ENCODE measurements at regions not wholly inside any gene's neighbourhood (a gene's known extent, or its start where the extent isn't known, plus 50 kb on each side); places are given as distances from the start of the nearest gene placed in this dataset.
A peak's percentile ranks its signal among the peaks of the same experiment; 100 is the strongest.

DNA sequence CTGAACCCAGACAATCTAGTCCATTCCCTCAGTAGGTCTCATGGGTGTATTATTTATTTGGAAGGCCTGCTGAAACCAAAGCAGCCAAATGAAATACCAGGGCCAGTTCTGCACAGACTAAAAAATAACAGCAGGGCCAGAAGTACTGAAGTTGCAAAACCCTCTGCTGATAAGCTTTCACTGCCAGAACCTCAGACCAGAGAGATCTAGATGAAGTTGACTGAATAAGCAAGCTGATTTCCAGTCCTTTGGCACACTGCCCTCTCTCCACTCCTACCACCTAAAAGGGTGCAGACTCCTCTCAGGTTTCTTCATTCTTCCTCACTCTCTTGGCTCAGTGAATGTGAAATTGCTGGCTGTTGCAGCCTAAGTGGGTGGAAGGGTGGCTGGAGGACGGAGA, 276.7 kb upstream of the KLF3 start:
- Histone ChIP-seq H3K9ac (ENCODE audit: low read depth, low read length) (no peak overlapping the region), H2AK9ac (replicated peaks; ENCODE audit: low read depth, low read length, poor library complexity) (no peak overlapping the region), H2BK5ac (ENCODE audit: low read depth, low read length, poor library complexity, severe bottlenecking) (no peak overlapping the region), H3K9me3 (ENCODE audit: control insufficient read depth, insufficient read depth, low read length) (peaks cover 2% of the 10 kb centered on the region; the same call in 1 of the 2 replicates), H3K56ac (ENCODE audit: extremely low read depth, insufficient read depth, low read length) (no peak overlapping the region), H2BK15ac (ENCODE audit: low read depth, low read length) (no peak overlapping the region), H4K8ac (ENCODE audit: low read depth in 2 of 2, low read length in 2 of 2) (no peak overlapping the region), H2BK120ac (ENCODE audit: low read depth, low read length) (no peak overlapping the region), H2BK20ac (ENCODE audit: low read depth, low read length) (no peak overlapping the region), H3K9me1 (ENCODE audit: insufficient read depth, low read length) (no peaks in the 10 kb centered on the region), H3K4me2 (ENCODE audit: low read depth, low read length) (no peak overlapping the region), H3K23ac (ENCODE audit: low read depth, low read length) (no peak overlapping the region), H4K20me1 (ENCODE audit: insufficient read depth, low read length) (no peaks in the 10 kb centered on the region), H2AFZ (replicated peaks; ENCODE audit: low read length, poor library complexity) (no peak overlapping the region), H4K5ac (ENCODE audit: low read depth, low read length) (no peak overlapping the region), H3K27ac (ENCODE audit: insufficient read depth, low read length) (no peak overlapping the region), H3K4me1 (ENCODE audit: control insufficient read depth, insufficient read depth, low read length) (no peaks in the 10 kb centered on the region), H3K18ac (ENCODE audit: low read depth, low read length) (no peak overlapping the region), H3K14ac (replicated peaks; ENCODE audit: low read depth, low read length) (no peak overlapping the region), H3K4ac (ENCODE audit: low read depth, low read length) (no peak overlapping the region), H3K27me3 (ENCODE audit: control insufficient read depth, insufficient read depth, low read length) (peaks cover 1% of the 10 kb centered on the region), H3K36me3 (ENCODE audit: control insufficient read depth, insufficient read depth, low read length) (no peaks in the 10 kb centered on the region), H4K91ac (ENCODE audit: insufficient read depth, low read depth, low read length) (no peak overlapping the region), H3K79me1 (ENCODE audit: low read depth in 1 of 2, low read length in 2 of 2) (no peaks in the 10 kb centered on the region), H3K4me3 (ENCODE audit: insufficient read depth, low read depth, low read length) (no peak overlapping the region), H2AK5ac (ENCODE audit: low read depth, low read length) (no peak overlapping the region)
- ATAC-seq (ENCODE audit: low read depth) (peak; percentile 40; the same call in 1 of the 2 replicates), DNase-seq (peak; percentile 6)
- intact Hi-C loops (cut with micrococcal nuclease) (no loop called here), in situ Hi-C loops (cut with MboI; ENCODE audit: low sequenced_read_pairs) (loop anchor here (25.0 kb wide), 1 partner anchor 100 kb away; no protein-coding TSS in a partner anchor), dilution Hi-C loops (cut with HindIII; ENCODE audit: low sequenced_read_pairs, unreplicated experiment) (no loop called here)
- no CpG with 5 or more reads among the region's 1 CpG for WGBS, 2 experiments (ENCODE audit: extremely low coverage in 2 of 2, insufficient read length in 1 of 2)
- ChIA-PET POLR2A (ENCODE audit: unreplicated experiment) (no interaction called here), CTCF (no interaction called here)
- no peak for TF ChIP-seq SMC3 (IDR thresholded peaks at IDR 0.05; ENCODE audit: low read depth, low read length)
- TF ChIP-seq, protein P1, sequence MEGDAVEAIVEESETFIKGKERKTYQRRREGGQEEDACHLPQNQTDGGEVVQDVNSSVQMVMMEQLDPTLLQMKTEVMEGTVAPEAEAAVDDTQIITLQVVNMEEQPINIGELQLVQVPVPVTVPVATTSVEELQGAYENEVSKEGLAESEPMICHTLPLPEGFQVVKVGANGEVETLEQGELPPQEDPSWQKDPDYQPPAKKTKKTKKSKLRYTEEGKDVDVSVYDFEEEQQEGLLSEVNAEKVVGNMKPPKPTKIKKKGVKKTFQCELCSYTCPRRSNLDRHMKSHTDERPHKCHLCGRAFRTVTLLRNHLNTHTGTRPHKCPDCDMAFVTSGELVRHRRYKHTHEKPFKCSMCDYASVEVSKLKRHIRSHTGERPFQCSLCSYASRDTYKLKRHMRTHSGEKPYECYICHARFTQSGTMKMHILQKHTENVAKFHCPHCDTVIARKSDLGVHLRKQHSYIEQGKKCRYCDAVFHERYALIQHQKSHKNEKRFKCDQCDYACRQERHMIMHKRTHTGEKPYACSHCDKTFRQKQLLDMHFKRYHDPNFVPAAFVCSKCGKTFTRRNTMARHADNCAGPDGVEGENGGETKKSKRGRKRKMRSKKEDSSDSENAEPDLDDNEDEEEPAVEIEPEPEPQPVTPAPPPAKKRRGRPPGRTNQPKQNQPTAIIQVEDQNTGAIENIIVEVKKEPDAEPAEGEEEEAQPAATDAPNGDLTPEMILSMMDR (conservative IDR thresholded peaks at IDR 0.05; ENCODE audit: low read depth, low read length): no peak
- TF ChIP-seq, protein P2, sequence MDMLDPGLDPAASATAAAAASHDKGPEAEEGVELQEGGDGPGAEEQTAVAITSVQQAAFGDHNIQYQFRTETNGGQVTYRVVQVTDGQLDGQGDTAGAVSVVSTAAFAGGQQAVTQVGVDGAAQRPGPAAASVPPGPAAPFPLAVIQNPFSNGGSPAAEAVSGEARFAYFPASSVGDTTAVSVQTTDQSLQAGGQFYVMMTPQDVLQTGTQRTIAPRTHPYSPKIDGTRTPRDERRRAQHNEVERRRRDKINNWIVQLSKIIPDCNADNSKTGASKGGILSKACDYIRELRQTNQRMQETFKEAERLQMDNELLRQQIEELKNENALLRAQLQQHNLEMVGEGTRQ (IDR thresholded peaks at IDR 0.05; ENCODE audit: low read depth, low read length): no peak
- no peak for TF ChIP-seq FOS (IDR thresholded peaks at IDR 0.05; ENCODE audit: low read depth, low read length)
- TF ChIP-seq NFE2L2 (IDR thresholded peaks at IDR 0.05; ENCODE audit: low read depth, low read length): no peak
- no peak for TF ChIP-seq MXI1 (IDR thresholded peaks at IDR 0.05; ENCODE audit: borderline replicate concordance, low read depth, low read length)
- TF ChIP-seq RFX5 (IDR thresholded peaks at IDR 0.05; ENCODE audit: low read depth, low read length): no peak
- TF ChIP-seq BHLHE40 (IDR thresholded peaks at IDR 0.05; ENCODE audit: low read depth, low read length): no peak
- no peak for TF ChIP-seq CEBPB (IDR thresholded peaks at IDR 0.05; ENCODE audit: low read depth, low read length)
- TF ChIP-seq RCOR1 (IDR thresholded peaks at IDR 0.05; ENCODE audit: insufficient replicate concordance, low read length): no peak
- TF ChIP-seq CHD1 (IDR thresholded peaks at IDR 0.05; ENCODE audit: low read depth, low read length): no peak
- BruUV-seq (replicated peaks): no TSS peak

Data from IMR-90 (cell line).